Stimulated activated naive CD4-positive, alpha-beta T cell treated with Interleukin-2 at 50 U/mL for 16 hours (primary cell): ENCODE measurements at regions not wholly inside any gene's neighbourhood (a gene's known extent, or its start where the extent isn't known, plus 50 kb on each side); places are given as distances from the start of the nearest gene placed in this dataset.

Experiments
- DNase-seq: peaks from one replicate; lab custom pipeline; 2025; lab: John Stamatoyannopoulos, UW

DNA sequence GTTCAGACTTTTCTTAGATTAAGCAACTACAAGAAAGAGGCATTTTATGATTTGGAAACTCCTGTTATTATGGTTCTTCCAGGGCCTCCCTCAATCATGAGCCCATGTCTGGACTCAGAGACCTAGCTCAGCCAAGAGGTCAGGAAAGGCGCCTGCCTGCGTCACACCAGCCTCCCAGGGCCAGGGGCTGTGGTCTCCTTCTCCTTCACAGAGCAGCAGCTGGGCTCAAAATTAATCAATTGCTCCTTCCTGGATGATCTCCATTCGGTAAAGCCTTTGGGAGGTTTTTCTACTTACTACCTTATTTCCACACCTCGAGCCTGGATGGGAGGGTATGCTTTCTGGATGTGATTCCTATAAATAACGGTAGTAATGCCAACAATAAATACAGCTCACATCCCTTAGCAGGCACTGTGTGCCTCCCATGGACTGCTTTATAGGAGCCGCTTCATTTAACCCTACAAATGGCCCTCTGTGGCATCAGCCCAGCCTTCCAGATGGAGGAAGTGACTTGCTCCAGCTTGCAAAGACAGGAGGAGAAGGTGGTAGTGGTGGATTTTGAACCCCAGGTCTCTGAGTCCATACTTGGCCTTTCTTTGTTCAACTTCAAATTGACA lies 1445.6 kb downstream of the TBC1D22A start:
- no peak for DNase-seq

DNA sequence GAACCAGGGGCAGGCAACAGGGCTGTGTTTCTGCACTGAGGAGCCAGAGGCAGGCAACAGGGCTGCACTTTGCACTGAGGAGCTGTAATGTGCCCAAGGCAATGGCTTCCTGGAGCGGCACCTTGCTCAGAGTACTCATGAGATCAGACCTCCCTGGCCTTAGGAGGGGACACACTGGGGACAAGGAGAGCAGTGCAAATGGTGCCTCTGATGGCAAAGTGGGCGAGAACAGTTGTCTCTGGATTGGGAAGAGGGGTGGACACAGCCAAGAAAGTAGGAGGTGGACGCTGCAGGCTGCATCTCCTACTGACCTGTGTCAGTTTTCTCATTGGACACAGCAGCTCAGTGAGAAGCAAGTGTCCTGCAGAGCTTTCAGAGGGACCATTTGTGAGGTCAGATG lies 1443.3 kb downstream of the TBC1D22A start:
- no peak for DNase-seq

DNA sequence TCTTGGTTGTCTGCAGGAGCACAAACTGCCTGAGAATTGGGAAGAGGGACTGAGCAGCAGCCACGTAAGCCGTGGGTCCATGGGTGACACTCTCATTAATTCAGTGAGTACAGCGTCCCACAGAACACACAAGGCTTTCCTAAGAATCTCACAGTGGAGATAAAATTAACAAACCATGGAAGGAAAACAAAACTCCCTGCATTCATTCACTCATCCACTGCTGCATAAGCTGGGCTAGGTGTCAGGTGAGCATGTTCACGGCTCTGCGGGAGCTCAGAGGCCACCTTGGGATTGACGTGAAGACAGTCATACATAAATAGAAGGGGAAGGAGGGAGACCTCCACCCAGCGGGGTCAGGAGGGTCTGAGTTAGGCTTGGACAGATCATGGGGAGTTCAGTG lies 1442.7 kb downstream of the TBC1D22A start:
- no peak for DNase-seq

DNA sequence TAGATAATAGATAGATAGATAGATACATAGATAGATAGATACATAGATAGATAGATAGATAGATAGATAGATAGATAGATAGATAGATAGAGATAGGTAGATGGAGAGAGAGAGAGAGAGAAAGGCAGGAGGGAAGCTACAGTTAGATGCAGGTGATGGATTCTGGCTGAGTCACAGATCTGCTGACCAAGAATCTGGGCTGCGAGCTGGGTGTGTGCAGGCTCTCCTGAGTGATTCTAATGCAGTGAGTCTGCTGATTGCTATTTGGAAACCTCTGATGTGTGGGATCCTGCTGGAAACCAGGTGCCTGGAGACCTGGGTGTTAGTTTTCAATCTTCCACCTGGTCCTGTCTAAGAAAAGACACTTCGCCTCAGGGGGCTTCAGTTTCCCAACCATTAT lies 1441.8 kb downstream of the TBC1D22A start:
- no peak for DNase-seq

DNA sequence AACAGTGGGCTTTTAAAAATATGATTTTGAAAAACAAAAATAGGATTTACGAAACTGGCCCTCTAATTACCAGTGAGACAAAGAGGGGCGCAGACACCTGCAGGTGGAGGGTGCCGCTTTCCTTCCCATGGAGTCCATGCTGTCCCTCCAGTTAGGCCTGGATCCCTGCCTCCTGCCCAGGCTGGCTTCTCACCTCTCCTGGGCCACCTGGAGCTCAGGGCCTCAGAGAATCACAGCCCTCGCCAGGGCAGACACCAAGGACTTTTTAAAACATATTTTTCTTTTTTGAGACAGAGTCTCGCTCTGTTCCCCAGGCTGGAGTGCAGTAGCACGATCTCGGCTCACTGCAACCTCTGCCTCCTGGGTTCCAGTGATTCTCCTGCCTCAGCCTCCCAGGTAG lies 1437.2 kb downstream of the TBC1D22A start:
- no peak for DNase-seq

DNA sequence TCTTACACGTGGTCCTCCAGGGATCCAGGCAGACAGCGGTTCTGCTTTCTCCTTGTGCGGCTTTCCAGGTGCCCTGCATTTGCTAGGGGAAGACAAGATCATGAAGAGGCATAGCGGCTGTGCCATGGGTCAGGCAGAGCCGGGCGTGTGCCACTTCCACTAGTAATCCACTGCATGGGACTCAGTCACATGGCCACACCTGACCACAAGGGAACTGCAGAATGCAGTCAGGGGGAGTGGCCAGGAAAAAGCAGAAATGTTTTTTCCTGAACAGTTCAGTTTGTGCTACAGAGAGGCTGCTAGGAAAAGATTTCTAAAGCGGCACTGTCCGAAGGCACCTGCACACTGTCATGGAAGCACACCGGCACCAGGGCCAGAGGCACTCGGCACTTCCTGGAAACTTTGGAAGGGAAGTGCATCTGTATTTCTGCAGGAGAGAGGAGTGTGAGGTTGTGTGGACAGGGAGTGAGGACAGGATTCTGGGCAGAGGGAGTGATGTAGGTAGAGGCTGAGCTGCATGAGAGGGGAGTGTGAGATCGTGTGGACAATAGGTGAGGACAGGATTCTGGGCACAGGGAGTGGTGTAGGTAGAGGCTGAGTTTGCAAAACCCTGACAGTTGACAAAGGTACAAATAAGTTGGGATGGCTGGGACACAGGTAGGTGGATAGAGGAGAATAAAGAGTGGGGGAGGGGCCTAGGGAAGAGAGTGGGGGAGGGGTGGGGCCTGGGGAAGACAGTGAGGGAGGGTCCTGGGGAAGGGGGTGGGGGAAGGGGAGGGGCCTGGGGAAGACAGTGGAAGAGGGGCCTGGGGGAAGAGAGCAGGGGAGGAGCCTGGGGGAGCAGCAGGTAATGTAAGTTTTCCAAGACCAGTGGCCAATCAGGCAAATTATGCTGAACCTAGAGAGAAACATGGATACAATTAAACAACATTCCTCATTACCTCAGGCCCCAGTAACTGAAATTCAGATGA lies 1436.3 kb downstream of the TBC1D22A start:
- DNase-seq = no peak

DNA sequence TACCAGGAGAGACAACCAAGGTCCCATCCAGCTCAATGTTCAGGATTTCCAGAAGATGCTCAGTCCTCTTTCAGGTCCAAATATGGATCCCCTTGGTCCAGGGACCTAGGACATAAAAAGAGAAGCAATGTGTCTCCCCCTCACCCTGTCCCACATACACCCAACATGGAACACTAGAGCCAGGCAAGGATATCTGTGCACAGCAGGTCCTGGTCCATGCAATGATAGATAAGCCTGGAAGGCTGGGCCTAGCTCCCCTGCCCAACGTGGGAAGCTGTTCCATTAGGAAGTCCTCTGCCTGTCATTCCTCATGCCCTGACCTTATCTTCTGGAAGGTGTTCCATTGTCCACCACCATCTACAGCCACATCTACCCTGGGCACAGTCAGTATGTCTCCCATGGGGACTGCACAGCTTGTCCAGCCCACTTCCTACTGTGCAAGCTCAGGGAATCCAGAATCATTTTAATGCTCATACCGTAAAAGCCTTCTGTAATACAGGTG lies 1434.8 kb downstream of the TBC1D22A start:
- DNase-seq = no peak

DNA sequence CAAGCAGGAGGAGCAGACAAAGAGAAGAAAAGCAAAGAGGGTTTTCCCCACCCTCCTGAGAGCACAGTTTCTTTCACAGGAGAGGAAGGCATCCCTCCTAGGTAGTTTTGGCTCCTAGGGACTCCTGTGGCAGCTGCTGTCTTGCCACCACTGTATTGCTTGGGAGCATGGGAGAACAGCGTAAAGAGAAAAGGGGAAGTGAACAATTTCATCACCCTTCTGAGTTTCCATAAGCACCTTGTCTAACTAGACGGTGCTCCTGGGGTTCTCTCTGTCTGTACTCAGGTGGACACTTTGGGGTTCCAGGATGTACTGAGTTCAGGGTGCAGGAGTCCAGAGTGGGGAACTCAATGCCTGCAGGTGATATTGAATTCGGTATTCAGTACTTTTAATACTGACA lies 1430.5 kb downstream of the TBC1D22A start:
- no peak for DNase-seq

DNA sequence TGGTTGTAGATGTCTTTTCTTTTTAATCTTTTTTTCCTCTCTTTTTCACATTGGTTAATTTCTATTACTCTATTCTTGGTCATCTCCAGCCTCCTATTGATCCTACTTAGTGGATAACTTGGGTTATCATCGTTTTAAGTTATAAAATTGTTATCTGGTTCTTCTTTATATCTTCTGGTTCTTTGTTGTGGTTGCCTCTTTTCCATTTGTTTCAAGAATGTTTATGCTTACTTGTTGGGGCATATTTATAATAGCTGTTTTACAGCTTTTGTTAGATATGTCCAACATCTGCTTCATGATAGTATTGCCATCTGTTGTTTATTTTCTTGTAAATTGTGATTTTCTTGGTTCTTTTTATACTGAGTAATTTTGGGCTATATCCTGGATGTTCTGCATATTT lies 1429.6 kb downstream of the TBC1D22A start:
- DNase-seq = no peak

DNA sequence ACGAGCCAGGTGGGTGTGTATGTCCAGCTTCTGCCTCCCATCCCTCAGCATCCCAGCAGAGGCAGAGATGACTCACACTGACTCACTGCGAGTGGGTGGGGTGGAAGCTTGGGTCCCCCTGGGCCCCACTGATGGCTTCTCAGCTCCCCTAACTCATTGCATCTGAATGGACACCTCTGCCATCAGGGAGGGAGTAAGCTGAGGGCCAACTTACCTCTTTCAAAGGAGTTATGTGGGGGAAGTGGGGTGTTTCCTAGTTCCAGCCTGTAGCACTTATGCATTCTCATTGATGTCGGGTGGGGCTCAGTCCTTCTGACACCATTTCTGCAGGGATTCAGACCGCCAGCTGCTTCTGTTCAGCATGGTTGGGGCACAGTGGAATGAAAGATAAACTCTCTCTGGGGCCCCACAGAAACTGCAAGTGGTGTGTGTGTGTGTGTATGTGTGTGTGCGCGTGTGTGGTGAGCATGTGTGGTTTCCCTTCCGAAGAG lies 1425.8 kb downstream of the TBC1D22A start:
- DNase-seq = no peak

DNA sequence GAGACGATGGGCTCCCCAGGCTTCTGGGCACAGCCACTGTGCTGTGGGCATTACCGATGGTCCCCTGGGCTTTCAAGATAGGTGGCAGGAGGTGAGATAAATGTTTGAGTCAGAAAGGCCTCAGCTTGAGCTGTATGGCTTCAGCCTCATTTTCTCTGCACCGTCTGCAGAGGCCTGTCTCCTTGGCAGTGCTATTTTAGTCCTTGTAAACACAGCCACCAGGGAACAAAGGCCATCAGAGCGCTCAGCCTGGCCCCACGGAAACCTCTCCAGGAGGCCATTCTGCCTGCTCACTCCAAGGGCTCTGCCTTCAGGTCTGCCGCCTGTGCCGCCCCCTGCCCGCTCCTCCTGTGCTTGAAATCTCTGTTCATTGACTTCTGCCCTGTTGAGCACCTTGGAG lies 1424.9 kb downstream of the TBC1D22A start:
- DNase-seq = no peak

DNA sequence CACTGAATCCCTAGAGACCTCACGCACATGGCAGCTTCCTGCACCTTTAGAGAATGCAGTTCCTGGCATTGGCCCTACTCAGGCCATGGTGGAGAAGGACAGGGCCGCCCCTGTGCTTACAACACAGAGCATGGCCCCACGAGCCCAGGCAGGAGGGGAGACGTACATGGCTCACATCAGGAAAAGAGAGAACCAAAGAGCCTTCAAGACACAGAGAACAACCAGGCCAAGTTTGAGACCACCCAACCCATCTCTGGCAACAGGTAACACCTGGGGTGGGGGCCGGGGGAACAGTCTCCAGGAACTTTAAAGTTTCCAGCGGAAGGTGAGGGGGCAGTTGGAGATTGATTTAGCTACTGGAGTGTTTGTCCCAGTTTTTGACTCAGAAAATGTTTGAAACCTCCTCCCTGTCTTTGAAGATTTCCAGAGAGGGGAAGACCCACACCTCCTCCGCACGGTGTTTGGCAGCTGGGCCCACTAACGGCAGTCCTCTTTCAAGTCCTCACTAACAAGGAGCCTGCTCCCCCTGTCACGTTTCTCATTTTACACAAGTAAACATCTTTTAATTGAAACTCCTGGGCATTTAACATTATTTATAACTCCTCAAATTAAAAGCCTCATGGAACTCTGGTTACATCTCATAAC lies 1423.8 kb downstream of the TBC1D22A start:
- no peak for DNase-seq

DNA sequence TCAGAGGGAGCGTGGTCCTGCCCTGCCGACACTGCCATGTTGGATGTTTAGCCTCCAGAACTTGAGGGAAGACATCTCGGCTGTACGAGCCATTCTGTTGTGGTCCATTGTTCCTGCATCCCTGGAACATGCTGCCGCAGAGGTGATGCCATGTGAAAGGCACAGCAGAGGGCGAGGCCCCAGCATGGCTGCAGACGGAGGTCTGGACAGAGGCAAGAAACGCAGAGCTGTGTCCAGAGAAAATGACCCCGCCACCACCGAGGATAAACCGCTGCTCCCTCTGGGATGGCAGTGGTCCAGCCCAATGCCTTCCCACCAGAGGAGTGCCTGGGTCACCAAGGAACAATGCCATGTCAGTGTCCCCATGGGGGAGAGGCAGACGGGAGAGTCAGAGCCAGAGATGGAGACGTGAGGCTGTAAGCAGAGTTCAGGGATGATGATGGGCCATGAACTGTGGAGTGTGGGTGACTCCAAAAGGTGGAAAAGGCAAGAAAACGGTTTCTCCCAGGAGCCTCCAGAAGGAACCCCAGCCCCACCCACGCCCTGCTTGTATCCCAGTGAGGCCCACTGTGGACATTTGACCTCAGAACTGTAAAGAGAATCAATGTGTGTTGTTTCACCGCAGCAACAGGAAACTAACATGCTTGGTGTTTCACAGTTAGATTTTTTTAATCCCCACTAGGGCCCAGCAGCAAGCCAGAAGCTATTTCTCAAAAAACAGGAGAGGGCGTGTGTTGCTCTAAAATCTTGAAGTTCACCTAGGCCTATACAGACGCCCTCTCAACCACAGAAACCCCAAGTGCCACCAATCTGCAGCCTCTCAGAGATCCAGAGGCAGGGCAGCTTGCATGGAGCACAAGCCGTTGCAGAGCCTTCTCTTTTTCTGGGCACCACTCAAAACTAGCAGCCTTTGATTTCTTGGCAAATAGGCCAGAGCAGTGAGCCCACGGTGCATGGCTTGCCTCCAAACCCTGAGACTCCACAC lies 1422.9 kb downstream of the TBC1D22A start:
- DNase-seq = no peak

DNA sequence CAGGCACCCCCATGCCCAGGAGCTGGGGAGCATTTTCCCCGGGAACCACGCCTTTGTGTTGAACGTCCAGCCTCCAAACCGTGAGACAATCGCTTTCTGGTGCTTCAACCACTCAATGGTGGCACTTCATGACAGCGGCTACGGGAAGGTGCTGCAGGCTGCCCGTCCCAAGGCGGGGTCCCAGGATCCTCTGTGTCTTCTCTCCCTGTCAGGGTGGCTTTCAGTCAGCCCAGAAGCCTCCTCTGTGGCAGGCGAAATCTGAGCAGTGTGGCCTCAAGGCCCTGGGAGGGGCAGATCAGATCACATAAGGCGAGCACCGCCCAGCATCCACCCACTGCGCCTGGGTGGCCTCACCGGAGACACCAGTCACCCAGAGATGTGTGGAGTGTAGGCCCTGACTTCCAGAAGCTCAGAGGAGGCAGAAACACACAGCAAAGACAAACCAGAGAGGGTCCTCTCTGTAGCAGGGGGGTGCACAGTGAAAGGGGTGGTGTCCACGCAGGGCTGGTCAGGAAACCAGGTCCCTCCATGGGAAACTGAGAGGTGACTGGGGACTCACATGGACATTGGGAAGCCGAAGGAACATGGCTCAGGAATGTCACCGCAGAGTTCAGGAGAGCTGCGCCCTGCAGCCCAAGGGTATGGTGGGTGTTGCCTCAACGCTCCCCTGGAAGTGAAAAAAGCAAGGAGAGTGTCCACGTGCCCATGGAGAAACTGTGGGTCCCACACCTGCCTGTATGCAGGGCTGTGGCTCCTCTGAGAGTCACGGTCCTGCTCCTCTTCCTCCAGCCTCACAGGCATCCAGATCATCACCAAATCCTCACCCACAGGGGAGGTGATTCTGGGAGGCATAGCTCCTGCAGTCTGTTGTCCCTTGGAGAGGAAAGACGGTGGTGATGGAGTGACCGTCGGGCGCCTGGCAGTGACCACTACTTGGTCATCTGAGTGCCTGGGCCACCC lies 1420.7 kb downstream of the TBC1D22A start:
- DNase-seq = no peak

DNA sequence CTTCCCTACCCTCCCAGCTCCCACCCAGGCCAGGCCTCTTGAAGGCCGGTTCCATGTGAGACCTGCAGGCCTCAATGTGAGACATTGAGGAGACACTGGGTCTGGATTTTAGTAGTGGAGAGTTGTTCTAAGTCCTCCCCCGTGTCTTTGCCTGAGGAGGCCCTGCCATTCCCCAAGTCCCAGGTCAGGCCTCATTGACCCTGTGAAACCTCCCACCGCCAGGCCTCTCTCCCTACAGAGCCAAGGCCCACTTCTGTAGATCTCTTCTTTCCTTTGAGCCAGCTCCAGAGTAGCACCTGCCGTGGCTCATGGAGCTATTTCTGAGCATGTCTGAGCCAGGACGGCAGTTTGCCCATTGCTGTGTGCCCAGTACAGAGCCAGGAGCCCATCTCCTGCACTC lies 1419.6 kb downstream of the TBC1D22A start:
- no peak for DNase-seq

DNA sequence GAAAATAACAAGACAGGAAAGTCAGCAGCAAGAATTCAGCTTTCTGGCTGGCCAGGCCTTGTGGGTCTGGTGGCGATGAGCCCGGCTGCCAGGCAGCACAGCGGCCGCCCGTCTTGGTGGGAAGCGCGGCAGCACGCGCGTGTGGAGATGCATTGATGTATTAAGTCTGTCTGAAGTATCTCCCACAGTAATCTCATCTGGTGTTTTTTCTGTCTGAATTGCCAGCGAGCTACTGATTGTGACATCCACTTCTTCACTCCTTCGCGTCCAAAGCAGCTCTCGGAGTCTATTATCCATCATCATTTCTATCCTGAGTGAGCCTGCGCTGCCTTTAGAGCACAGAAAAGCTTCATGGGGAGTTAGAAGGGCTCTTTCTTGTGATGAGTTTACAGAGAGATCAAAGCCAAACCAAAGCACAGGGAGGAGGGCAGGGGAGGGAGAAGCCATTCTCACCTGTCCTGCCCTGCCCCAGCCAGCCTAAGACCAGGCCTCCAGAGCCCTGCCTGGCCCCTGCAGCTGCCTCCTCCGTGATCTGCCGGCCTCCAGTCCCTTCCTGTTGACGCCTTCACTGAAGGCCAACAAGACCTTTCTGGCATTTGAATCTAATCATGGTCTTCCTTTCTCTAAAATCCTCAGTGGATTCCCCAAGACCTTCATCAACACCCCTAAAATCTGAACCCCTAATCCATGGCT lies 1419.0 kb downstream of the TBC1D22A start:
- no peak for DNase-seq

DNA sequence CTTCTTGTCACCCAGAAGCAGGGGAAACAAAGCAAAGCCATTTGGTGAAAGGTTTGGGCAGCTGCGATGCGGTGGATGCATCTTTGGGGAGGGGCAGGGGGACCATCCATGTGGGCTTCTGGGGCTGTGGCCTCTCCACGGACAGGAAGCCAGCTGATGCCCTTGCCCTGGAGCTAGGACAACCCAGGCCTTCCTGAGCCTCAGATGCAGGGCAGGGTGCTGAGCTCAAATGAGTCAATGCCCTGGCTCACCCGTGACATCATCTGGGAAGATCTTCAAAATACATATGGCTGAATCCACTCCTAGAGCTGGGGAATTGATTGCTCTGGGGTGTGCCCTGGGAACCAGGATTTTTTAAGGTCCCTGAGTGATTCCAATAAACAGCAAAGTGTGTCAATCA lies 1418.2 kb downstream of the TBC1D22A start:
- DNase-seq = no peak

DNA sequence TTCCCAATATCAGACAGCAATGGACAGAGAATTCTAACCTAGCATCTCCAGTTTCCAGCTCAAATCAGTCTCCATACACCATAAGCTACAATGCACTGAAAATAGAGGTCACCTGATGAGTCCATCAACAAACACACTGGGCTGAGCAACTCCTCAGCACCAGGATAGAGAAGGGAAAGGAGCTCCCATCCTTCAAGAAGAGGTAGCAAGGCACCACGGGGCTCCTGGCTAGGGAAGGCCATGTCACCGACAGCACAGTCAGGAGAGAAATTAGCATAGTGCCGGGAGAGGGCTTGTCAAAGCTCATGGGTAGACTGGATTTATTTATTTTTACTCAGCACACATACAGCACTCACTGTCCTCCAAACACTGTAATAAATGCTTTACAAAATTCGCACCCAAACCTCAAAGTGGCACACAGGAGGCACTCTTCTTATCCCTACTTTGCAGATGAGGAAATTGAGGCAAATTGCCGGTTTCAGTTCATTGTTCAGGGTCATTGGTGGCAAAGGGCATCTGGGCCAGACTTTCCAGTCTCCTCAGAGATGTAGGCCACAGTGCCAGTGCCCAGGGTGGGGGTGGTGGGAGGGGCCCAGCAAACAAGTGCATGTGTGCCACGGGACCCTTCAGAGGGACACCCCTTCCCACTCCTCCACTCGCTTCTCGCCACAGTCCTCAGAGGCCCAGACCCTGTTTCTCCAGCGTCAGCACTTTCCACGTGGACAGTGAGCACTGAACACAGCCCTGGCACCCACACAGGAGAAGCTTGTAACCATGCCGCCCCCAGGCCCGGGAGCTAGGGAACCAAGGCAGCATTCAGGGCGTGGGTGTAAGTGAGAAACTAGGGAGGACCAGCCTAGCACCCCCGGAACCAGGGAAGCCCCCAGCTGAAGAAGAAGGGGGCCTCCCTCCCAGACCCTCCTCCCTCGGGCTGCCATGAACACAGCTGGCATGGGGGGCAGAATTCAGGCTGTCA lies 1417.4 kb downstream of the TBC1D22A start:
- DNase-seq = no peak
